CD4-positive, alpha-beta T cell treated with Interleukin-4 for 1 hour (primary cell): ENCODE measurements at regions not wholly inside any gene's neighbourhood (a gene's known extent, or its start where the extent isn't known, plus 50 kb on each side); places are given as distances from the start of the nearest gene placed in this dataset.

Experiments used
- DNase-seq, 2 donors: peaks; one replicate each; pipeline ENCODE4 v3.0.0-alpha.2; 2020 to 2022

DNA sequence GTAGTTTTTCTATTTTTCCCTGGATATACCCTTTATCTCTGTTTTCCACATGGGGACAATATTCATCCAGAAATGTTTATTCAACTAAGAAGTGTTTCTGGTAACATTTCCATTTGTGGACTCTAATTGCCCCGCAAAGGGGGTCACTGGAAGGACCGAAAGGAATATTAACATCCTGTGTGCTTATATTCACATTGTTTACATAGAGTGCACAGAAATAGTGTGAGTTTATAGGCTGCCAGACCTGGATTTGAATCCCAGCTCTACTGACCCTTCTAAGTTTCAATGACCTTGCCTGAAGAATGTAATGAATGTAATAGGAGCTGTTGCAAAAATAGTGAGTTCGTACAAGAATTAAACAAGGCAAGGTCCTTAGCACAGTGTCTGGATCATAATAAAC lies 152.9 kb upstream of the NCKAP5 start:
- DNase-seq: no peak

DNA sequence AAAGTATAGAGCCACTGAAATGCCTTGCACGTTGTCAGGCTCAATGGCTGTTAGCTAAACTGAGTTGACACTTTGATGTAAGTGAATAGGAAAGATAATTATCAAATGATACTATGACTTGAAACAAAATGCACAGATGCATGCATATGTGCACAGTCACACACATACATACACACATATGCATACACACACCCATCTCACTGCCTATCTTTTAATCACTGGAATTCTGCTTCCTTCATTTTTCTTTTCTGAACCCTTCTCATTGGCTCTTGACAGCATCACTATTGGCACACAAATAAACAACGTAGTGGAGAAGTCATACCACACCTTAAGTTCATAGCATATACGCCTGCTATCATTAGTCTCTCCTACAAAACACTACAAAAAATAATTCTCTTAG lies 154.9 kb upstream of the NCKAP5 start:
- DNase-seq: no peak

DNA sequence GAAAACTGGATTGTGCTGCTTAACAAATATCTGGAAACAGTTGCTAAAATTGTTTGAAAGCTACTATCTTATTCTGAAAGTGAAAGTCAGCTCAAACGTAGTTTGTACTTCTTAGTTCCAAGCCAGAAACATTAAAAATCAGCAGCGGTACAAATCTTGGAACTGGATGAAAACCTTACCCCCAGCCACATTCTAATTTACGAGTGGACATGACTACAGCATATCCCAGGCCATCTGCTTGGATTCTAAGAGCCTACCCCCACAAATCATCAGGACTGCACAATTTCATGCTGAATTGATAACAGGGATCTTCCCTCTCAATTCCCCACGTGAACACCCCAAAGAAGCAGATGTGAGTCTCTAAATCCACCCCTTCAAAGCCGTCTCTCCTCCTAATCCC lies 158.7 kb upstream of the NCKAP5 start:
- DNase-seq: no peak

DNA sequence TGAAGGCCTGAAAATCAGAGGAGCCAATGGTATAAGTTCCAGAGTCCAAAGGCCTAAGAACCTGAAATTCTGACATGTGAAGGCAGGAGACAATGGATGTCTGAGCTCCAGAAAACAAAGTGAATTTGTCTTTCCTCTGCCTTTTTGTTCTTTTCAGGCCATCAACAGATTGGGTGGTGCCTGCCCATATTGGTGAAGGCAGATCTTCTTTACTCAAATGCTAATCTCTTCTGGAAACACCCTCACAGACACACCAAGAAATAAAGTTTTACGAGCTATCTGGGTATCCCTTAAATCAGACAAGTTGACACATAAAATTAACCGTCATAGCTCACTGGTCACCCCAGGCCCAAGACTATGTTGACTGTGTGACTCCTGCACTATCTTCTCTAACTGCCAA lies 163.8 kb upstream of the NCKAP5 start:
- DNase-seq: no peak

DNA sequence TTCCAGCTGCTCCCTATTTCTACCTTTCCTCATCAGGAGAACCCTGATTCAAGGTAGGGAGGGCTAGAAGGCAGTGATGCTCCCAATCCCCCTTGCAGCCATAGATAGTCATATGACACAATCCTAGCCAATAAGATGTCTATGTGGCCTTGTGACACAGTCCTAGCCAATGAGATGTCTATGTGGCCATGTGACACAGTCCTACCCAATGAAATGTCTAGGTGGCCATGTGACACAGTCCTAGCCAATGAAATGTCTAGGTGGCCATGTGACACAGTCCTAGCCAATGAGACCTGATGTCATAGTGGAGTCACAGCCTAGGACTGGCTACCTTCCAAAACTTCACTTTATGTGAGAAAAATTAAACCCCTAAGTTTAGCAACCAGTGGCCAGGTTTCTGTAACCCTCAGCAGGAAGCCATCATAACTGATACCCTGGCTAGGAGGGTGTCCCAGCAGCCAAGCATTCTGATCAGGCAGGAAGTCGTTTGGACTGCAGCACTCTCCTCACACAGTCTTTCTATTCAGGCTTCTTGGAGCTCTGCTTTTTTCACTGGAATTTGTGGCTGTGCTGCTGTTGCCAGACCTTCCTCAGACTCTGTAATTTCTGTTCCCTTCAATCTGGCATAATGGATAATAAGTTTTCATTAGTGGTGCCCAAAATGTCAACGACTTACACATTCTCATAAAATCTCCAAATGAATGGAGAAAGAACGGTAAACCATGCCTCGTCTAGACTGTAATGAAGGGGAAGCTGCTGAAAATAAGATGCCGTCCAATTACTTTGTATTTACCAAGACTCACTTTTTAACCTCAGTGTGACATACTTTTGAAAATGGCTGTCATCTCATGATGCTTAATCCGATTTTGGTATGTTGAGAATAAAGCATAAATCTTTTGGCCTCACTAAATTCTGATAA lies 165.0 kb upstream of the NCKAP5 start:
- no peak for DNase-seq

DNA sequence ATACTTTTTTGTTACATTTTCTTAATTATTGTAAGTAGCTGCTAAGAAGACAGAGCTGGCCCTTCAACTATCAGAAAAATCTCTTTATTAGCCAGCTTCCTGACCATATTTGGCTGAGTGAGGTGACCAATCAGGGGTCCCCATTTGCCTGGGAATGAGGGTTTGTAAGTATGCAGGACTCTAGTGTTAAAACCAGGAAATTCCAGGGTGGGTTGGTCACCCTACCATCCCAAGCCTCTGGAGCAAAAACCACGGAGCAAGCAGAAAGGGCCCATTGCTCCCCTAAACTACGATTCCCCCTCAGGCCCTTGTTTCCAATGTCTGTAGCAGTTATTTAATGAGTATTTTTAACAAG lies 165.6 kb upstream of the NCKAP5 start:
- DNase-seq: no peak

DNA sequence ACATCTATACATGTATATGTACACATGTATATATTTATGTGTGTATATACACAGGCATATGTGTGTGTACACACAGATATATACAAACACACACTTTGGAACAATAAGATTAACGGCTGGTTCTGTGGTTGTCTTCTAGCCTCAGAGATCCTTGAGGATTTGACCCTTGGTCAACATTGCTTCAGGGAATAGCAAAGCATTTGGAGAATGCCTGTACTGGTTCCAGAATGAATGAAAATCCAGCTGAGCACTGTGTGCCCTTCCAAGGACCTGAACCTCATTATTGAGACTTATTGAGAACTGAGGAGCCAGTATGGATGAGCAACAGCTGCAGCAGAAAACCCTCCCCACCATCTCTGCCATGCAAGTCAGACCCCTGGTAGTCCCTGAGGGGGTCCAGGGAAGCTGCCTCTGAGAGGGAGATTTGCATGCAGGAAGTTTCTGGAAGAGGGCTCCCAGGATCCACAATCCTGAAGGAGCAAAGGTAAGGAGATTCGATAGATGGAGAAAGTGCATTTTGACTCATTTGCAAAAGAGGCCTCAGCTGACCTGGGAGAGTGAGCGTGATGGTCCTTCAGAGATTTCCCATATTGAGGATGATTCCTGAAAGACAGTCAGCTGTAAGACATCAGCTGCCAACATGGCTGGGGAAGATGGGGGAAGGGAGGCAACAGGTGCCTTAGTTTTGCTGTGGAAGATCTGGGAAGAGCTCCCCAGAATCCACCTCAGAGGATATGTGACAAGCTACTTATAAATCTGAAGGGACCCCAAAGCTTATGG lies 166.6 kb upstream of the NCKAP5 start:
- DNase-seq: no peak

DNA sequence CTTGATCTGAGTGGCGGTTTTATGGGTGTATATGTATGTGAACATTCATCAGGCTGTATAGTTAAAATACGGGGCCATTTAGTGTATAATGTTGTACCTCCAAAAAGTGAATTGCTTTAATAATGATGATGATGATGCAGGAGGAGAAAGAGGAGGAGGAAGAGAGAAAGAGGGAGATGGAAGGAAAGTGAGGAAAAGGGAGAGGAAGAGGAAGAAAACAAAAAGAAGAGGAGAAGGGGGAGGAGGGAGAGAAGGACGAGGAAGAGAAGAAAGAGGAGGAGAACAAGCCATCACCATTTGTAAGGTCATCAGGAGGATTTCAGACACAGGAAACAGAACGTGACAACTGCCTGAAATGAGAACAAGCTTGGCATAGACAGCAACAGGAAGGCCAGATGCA lies 168.4 kb upstream of the NCKAP5 start:
- DNase-seq: no peak

DNA sequence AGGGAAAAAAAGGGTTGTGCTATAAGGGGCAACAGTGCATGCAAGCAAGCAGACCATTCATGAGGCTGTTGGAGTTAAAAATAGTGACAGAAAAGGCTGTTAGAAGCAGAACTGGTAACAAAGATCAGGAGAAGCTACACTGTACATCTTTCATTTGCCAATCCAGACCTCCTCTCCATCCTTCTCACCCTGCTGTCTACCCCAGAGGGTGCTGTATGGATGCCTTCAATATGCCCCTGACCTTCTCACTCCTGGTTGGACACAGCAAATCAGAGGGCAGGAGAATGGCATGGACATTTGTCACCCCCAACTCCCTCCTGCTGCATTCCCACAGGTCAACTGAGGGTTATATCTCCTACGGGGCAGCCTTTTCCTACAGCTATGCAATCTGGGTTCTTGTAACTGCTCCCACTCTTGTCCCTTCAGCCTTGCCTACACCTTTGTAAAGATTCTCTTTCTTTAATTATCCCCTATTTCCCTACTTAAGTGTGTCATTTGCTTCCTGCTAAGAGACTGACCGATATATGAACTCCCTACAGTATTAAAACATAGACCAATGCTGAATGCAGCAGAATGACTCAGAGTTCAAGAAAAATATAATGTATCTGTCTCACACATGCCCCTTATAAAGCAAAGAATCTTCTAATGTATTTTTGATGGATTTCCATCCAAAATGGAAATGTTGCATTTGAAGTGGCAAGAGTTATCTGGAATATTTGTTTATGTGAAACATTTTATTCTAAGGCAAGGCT lies 169.2 kb upstream of the NCKAP5 start:
- no peak for DNase-seq

DNA sequence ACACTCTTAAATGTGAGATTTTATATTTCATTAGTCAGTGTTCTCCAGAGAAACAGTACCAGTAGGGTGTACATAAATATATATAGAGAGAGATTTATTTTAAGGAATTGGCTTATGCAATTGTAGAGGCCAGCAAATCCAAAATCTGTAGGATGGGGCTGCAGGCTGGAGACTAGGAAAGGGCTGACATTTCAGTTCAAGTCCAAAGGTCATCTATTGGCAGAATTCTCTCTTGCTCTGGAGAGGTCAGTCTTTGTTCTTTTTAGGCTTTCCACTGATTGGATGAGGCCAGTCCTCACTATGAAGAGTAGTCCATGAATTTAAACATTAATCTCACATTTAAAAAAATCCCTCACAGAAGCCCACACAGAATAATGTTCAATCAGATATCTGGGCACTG lies 170.8 kb upstream of the NCKAP5 start:
- DNase-seq: no peak

DNA sequence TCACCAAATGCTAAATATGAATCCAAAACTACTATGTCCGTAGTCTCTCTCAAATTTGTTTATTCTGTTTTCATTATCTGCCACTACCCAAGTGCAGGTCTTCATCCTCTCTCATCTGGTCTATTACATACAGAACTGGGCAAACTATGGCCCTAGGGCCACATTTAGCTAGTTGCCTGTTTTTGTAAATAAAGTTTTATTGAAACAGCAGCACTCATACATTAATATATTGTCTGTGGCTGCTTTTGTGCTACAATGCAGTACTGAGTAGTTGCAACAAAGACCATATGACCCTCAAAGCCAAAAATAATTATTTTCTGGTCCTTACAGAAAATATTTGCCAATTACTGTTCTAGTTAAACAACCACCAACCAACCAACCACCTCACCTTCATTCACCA lies 172.2 kb upstream of the NCKAP5 start:
- DNase-seq: no peak

DNA sequence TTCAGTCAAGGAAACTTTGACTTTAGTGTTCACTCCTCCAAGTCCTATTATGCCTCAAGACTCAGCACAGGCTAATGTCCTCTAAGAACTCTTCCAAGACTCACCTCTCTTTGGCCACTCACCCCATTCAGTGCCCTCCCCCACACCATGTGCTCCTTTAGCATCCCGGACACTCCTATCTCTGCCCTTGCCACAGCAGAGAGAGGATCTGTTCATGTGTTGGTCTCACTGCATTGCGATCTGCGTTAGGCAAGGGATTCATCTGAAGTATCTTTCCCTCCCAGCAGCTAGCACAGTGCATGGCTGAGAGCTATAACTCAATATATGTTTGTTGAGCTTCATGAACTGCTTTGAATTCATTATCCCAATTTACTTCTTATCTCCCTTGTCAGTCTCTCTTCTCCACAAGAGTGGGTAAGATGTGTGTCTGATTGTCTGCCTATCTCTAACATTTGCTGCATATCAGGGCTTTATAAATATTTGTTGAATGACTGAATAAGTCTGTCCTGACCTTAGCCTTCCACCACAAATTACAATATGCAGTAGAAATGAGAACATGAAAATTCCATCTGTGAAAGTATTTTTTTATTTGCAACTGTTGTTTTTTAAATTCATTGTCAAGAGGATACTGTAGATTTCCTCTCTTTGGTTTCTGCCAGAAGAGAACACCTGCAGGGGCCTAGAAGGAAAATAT lies 179.9 kb upstream of the NCKAP5 start:
- no peak for DNase-seq

DNA sequence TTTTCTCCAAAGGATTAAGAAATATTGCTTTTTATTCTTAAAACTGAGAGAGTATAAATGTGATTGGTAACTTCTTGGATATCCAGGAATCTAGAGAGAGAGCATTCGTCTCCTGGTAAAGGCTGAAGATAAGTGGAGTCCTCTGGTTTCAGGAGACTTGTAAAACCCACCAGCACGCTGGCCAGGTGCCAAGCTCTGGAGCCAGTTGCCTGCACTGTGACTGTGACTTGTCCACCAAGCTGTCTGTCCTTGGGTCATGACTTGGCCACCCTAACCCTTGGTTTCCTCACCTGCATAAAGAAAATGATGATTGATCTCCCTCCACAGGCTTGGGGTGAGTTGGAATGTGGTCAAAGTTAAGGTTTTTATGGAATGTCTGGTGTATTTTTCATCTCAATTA lies 185.4 kb upstream of the NCKAP5 start:
- DNase-seq: no peak

DNA sequence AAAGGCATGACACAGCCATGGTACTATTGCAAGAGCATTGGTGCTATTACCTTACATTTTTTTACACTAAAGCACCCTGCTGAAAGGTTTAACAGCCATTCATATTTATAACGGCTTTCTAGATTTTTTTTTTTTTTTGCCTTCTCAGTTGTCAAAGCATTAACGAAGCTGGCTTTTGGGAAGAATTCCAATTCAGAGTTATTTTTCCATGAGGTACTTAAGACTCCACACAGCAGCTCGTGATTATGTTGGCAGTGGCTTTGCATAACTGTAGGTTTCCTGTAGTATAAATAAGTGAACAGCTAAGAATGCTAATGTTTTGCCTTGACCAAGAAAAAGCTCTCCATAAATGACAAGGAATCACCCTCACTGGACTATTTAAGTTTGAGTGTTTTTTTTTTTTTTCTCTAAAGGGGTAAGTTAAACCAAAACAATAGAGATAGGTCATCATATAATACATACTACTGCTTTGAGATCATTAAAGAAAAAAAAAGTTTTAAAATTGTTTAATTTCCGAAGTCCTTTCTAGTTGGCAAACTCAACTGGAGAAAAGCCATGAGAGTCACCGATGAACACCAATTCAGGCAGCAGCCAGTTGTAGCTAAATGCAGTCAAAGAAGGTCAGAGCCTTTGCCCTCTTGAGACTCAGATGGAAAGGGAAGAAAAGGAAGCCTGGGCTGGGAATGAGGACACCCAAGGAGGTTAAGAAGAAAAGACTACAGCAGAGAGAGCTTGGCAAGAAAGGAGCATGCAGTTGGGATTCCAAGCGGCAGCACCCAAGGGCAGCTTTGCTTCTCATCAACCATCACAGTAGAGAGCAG lies 187.4 kb upstream of the NCKAP5 start:
- DNase-seq: no peak

DNA sequence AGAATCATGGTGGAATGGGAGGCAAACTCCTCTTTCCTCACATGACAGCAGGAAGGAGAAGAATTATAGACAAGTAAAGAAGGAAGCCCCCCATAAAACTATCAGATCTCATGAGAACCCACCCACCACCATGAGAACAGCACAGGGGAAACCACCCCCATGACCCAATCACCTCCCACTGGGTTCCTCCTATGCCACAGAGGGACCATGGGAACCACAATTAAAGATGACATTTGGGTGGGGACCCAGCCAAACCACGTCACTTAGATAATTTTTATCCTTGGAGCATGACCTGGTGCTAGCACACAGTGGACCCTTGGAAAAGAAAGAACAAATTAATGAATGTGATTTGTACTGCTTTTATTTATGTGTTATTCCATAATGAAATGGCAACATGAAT lies 188.6 kb upstream of the NCKAP5 start:
- no peak for DNase-seq

DNA sequence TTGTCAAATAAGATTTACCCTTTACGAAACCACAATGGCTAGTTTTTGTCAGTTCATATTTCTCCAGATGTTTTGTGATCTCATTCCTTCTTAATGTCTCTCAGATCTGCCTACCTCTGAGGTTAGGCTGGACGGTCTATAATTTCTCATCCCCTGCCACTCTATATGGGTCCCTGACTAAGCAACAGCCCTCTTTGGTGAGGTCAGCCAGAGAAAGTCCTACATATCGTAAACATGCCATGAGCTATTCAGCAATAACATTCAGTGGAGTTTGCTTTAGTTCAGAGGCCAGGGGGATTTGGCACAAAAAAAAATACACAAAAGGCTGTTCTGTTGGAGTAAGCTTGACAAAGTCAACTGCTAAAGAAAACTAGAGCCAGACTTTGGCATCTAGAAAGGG lies 192.1 kb upstream of the NCKAP5 start:
- DNase-seq: no peak

DNA sequence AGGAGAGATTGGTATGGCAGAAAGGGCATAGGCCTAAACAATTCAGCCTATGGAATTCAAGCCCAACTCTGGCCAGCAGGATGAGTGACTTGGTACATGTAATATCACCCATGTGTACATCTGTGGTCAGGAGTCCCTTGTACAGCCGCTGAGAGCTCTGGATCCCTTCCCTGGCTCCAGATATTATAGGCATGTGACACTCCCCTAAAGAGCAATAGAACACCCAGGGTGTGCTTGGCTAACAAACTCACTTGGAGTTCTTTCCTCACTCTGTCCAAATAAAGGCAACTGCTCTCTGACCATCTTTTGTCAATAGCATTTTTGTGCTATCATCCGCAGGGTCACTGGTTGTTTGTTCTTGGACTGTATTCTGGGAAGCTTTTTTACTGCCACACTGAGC lies 197.4 kb upstream of the NCKAP5 start:
- DNase-seq: no peak

DNA sequence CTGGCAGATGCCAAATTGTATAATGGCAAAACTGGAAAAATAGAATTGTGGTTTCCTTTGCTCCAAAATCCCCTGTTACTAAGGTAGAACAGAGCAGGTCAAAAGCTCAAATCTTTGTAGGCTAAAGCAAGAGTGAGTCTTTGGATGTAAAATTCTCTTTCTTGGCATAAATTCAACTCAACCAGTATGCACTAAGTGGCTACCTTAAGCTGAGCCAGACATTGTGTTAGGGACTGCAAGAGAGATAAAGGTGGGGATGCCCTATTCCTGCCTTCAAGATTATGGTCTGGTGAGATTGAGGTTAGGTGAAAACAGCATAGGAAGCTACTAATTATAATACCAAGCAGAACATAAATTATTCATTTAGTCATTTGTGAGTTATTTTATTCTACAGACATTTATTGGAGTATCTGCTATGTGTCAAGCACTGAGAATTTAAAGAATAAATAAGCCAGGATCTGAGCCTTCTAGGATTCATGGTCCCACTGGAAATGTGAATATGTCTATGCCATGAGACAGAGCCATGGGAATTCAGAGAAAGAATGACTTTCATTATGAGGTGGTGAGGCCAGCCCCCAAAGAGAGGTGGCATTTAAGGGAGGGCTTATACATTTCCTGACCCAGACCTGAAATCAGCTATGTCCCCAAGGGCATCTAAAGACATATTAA lies 198.0 kb upstream of the NCKAP5 start:
- DNase-seq: no peak

DNA sequence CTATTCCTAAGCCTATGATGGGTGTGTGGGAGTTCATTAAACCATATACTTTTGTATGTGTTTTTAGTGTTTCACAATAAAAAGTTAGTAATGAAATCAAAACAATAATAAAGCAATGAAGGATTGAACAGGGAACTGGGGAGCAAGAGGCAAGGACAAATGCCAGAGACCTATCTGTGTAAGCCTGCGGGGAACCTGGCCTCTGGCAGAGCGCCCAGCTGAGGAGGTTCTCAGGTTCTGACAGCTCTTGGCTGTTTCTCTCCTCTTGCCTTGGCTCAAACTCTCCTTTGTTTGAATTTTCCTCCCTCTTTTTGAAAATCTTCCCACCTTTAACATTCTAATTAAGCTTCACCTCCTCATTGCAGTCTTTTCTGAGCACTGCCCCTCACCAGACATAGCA lies 200.0 kb upstream of the NCKAP5 start:
- DNase-seq: no peak

DNA sequence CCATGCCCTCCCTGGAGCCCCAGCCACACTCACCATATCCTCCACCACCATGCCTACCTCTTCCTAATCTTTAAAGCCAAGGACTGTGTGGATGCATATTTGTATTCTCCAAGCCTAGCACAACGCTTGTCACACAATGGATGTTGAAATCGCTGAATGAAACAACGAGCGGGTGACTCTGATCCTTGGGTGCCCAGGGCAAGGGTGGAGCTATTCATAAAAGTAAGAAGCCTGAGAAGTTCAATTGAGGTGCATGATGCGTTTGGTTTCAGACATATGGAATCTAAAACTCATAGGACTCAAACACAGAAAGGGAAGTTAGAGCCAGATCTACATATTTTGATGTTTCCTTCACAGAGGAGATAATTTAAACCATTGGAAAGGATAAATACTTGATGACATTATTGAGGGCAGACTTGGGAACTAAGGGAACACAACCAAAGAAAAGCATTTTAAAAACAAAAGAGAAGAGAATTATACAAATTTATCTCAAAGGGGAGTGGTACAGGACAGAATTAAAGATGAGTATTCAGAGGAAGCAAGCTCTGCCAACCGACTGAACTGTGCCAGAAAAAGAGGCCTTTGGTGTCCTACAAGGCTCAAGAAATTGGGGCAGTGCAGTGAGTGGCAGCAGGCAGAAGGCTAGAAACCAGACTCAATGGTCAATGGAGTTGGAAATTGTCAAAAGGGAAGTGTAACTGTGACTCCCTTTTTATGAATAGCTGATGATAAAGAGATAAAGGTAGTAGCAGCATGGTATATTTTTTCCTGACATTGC lies 200.6 kb upstream of the NCKAP5 start:
- DNase-seq: no peak
